ENCODE measurements at regions not wholly inside any gene's neighbourhood (a gene's known extent, or its start where the extent isn't known, plus 50 kb on each side); places are given as distances from the start of the nearest gene placed in this dataset.

DNA sequence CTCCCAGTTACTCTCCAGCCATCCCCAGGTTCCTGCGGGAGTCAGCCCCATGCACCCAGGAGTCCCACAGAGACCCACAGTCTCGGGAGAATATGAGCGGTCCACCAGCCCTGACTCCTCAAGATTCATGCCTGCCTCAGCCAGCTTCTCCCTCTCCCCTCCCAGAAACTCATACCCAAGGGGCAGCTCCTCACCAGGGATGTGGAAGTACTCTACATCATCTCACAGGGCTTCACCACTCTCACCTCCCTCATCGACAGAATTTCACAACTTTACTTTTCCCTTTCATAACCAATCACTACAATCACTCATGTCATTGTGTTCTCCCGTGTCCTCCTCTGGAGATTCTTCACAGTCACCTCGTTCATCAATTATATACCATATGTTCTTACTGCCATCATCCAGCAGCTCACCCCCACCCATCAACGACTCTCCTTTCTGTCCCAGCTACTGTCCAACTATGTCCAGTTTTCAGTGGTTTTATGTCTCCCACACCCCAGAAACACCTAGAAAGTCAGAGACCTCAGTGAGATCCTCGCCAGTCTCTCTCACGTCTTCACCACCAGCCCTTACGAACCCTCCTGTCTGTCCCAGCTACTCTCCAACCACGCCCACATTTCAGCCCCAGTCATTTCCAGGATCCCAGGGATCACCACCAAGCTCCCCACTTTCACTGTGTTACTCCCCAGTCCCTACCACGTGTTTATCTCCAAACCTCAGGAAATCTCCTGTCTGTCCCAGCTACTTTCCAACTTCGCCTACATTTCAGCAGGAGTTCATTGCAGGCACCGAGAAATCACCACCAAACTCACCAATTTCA lies 1530.1 kb upstream of the TPTE start:
- TF ChIP-seq POLR2AphosphoS5 (IDR thresholded peaks at IDR 0.05; ENCODE audit: low read depth): no peak
- TF ChIP-seq, protein P1, sequence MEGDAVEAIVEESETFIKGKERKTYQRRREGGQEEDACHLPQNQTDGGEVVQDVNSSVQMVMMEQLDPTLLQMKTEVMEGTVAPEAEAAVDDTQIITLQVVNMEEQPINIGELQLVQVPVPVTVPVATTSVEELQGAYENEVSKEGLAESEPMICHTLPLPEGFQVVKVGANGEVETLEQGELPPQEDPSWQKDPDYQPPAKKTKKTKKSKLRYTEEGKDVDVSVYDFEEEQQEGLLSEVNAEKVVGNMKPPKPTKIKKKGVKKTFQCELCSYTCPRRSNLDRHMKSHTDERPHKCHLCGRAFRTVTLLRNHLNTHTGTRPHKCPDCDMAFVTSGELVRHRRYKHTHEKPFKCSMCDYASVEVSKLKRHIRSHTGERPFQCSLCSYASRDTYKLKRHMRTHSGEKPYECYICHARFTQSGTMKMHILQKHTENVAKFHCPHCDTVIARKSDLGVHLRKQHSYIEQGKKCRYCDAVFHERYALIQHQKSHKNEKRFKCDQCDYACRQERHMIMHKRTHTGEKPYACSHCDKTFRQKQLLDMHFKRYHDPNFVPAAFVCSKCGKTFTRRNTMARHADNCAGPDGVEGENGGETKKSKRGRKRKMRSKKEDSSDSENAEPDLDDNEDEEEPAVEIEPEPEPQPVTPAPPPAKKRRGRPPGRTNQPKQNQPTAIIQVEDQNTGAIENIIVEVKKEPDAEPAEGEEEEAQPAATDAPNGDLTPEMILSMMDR (IDR thresholded peaks at IDR 0.05; ENCODE audit: insufficient read depth, low read length): no peak
- TF ChIP-seq, protein P2, sequence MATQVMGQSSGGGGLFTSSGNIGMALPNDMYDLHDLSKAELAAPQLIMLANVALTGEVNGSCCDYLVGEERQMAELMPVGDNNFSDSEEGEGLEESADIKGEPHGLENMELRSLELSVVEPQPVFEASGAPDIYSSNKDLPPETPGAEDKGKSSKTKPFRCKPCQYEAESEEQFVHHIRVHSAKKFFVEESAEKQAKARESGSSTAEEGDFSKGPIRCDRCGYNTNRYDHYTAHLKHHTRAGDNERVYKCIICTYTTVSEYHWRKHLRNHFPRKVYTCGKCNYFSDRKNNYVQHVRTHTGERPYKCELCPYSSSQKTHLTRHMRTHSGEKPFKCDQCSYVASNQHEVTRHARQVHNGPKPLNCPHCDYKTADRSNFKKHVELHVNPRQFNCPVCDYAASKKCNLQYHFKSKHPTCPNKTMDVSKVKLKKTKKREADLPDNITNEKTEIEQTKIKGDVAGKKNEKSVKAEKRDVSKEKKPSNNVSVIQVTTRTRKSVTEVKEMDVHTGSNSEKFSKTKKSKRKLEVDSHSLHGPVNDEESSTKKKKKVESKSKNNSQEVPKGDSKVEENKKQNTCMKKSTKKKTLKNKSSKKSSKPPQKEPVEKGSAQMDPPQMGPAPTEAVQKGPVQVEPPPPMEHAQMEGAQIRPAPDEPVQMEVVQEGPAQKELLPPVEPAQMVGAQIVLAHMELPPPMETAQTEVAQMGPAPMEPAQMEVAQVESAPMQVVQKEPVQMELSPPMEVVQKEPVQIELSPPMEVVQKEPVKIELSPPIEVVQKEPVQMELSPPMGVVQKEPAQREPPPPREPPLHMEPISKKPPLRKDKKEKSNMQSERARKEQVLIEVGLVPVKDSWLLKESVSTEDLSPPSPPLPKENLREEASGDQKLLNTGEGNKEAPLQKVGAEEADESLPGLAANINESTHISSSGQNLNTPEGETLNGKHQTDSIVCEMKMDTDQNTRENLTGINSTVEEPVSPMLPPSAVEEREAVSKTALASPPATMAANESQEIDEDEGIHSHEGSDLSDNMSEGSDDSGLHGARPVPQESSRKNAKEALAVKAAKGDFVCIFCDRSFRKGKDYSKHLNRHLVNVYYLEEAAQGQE (IDR thresholded peaks at IDR 0.05; ENCODE audit: insufficient replicate concordance, low read depth): no peak

All from HL-60 (cell line).